ENCODE measurements at regions not wholly inside any gene's neighbourhood (a gene's known extent, or its start where the extent isn't known, plus 50 kb on each side); places are given as distances from the start of the nearest gene placed in this dataset.

DNA sequence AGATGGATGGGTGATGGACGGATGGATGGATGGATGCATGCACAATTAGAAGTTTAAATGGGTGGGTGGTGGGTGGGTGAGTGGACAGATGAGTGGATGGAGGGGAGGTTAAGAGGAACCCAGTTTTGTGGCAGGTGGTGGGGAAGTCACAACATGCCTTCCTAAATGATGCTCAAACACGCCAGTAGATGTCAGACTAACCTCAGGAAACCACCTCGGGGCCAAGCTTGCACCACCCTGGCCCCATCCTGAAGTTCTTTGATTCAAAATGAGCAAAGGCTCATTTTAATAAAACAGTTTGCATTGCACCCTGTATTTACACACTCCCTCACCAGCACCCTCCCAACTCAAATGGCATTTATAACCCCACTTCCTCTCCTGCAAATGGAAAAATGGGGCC, 91.4 kb upstream of the CACNA1A start:
- Histone ChIP-seq H3K4me1 (ENCODE audit: insufficient read depth, low read length) (no peaks in the 10 kb centered on the region), H3K36me3 (ENCODE audit: insufficient read depth, low read length) (no peaks in the 10 kb centered on the region), H3K27me3 (ENCODE audit: insufficient read depth, low read length) (peaks cover 2% of the 10 kb centered on the region), H3K9ac (ENCODE audit: low read length) (no peak overlapping the region), H3K9me3 (ENCODE audit: insufficient read depth, low read depth, low read length) (no peaks in the 10 kb centered on the region), H3K4me2 (ENCODE audit: low read length) (no peak overlapping the region), H4K20me1 (ENCODE audit: insufficient read depth, low read length) (no peaks in the 10 kb centered on the region), H3K79me2 (ENCODE audit: insufficient read depth, low read length) (no peaks in the 10 kb centered on the region), H3K27ac (ENCODE audit: low read depth, low read length) (no peak overlapping the region), H2AFZ (ENCODE audit: low read depth, low read length) (no peak overlapping the region), H3K4me3 (ENCODE audit: insufficient read depth, low read depth, low read length) (no peak overlapping the region)
- H3K27me3 Mint-ChIP-seq (ENCODE audit: low read depth, unreplicated experiment), result peaks cover 29% of the 10 kb centered on the region
- DNase-seq (ENCODE audit: low read depth) (peak; percentile 45), FAIRE-seq (peak; percentile 91)
- no peaks in the 10 kb centered on the region for H3K36me3 Mint-ChIP-seq (ENCODE audit: low read depth, unreplicated experiment)
- no peaks in the 10 kb centered on the region for H3K4me1 Mint-ChIP-seq (ENCODE audit: low read depth, unreplicated experiment)
- no peak overlapping the region for H3K27ac Mint-ChIP-seq (ENCODE audit: unreplicated experiment)
- no peak for TF ChIP-seq EZH2 (IDR thresholded peaks at IDR 0.05; ENCODE audit: insufficient read depth, low read length)
- TF ChIP-seq, protein P1, sequence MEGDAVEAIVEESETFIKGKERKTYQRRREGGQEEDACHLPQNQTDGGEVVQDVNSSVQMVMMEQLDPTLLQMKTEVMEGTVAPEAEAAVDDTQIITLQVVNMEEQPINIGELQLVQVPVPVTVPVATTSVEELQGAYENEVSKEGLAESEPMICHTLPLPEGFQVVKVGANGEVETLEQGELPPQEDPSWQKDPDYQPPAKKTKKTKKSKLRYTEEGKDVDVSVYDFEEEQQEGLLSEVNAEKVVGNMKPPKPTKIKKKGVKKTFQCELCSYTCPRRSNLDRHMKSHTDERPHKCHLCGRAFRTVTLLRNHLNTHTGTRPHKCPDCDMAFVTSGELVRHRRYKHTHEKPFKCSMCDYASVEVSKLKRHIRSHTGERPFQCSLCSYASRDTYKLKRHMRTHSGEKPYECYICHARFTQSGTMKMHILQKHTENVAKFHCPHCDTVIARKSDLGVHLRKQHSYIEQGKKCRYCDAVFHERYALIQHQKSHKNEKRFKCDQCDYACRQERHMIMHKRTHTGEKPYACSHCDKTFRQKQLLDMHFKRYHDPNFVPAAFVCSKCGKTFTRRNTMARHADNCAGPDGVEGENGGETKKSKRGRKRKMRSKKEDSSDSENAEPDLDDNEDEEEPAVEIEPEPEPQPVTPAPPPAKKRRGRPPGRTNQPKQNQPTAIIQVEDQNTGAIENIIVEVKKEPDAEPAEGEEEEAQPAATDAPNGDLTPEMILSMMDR (IDR thresholded peaks at IDR 0.05; ENCODE audit: insufficient read depth, low read depth, low read length), result peak; percentile 57
- H3K4me3 Mint-ChIP-seq (ENCODE audit: unreplicated experiment), result no peak overlapping the region
- H3K9me3 Mint-ChIP-seq (ENCODE audit: unreplicated experiment), result no peaks in the 10 kb centered on the region

DNA sequence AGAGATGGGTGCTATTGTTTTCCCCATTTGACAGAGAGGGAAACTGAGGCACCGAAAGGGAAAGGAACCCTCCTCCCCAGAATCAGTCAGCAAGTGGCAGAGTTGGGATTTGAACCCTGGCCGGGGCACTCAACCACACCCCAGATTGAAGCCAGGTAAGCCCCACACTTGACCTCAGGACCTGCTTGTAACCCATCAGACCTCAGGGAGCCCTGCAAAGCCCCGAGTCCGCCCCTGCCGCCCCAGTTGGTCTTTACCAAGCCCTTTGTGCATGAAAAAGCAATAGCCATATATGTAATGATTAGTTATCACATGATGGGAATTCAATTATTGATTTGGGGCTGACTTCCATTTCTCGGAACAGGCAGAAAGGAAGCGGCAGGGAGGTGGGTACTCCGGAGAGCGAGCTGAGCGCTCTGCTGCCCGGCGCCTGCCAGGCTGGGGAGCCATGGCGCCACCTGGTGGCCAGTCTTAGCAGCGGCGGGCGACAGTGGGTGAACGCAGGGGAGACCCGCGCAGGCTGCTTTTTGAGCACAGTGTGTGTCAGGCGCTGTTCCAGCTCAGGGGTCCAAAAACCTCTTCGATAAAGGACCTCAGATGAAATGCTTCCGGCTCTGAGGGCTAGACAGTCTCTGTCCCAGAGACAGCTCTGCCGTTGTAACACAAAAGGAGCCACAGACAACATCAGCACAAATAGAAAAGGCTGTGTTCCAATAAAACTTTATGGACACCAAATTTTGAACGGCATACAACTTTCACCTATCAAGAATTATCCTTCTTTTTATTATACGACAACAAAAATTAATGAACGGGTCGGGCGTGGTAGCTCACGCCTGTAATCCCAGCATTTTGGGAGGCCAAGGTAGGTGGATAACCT, 82.9 kb upstream of the CACNA1A start:
- H3K27me3 ChIP-seq (ENCODE audit: insufficient read depth, low read length), result peaks cover 3% of the 10 kb centered on the region
- H3K9me3 ChIP-seq (ENCODE audit: insufficient read depth, low read depth, low read length), result no peaks in the 10 kb centered on the region
- H2AFZ ChIP-seq (ENCODE audit: low read depth, low read length), result peak overlapping the region; percentile 58
- H3K27ac Mint-ChIP-seq (ENCODE audit: unreplicated experiment), result no peak overlapping the region
- H3K4me3 ChIP-seq (ENCODE audit: insufficient read depth, low read depth, low read length), result no peak overlapping the region
- TF ChIP-seq, protein P1 (IDR thresholded peaks at IDR 0.05; ENCODE audit: insufficient read depth, low read depth, low read length), result peak; percentile 79
- no peak for TF ChIP-seq EZH2 (IDR thresholded peaks at IDR 0.05; ENCODE audit: insufficient read depth, low read length)
- no peaks in the 10 kb centered on the region for H3K4me1 ChIP-seq (ENCODE audit: insufficient read depth, low read length)
- H3K36me3 ChIP-seq (ENCODE audit: insufficient read depth, low read length), result no peaks in the 10 kb centered on the region
- DNase-seq (ENCODE audit: low read depth), result no peak
- no peak overlapping the region for H3K27ac ChIP-seq (ENCODE audit: low read depth, low read length)
- no peaks in the 10 kb centered on the region for H3K79me2 ChIP-seq (ENCODE audit: insufficient read depth, low read length)
- no peak overlapping the region for H3K9ac ChIP-seq (ENCODE audit: low read length)
- H3K4me3 Mint-ChIP-seq (ENCODE audit: unreplicated experiment), result no peak overlapping the region
- peaks cover 38% of the 10 kb centered on the region for H3K27me3 Mint-ChIP-seq (ENCODE audit: low read depth, unreplicated experiment)
- H3K36me3 Mint-ChIP-seq (ENCODE audit: low read depth, unreplicated experiment), result no peaks in the 10 kb centered on the region
- H3K9me3 Mint-ChIP-seq (ENCODE audit: unreplicated experiment), result no peaks in the 10 kb centered on the region
- no peaks in the 10 kb centered on the region for H4K20me1 ChIP-seq (ENCODE audit: insufficient read depth, low read length)
- H3K4me2 ChIP-seq (ENCODE audit: low read length), result peak overlapping the region; percentile 40
- no peaks in the 10 kb centered on the region for H3K4me1 Mint-ChIP-seq (ENCODE audit: low read depth, unreplicated experiment)
- FAIRE-seq, result no peak

DNA sequence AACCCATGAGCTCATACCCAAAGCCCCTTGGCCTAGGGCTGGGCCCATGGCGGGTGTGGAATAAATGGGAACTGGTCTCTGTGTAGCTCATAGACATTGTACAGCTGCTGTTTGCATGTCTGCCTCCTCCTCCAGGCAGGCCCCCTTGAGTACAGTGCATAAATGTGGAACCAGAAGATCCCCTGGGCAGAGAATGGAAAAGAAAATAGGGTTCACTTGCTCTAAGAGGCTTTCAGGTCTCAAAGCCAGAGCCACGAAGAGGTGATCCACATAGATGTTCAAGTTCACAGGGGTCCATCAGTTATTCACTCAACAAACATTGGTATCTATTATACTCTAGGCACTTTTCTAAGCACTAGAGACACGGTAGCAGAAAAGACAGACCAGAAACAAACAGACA, 79.2 kb upstream of the CACNA1A start:
- no peak overlapping the region for H3K4me3 ChIP-seq (ENCODE audit: insufficient read depth, low read depth, low read length)
- no peak for FAIRE-seq
- no peak overlapping the region for H3K4me3 Mint-ChIP-seq (ENCODE audit: unreplicated experiment)

More for the DNA sequence above, 79.2 kb upstream of the CACNA1A start:
- no peaks in the 10 kb centered on the region for H4K20me1 ChIP-seq (ENCODE audit: insufficient read depth, low read length)
- no peaks in the 10 kb centered on the region for H3K36me3 ChIP-seq (ENCODE audit: insufficient read depth, low read length)
- H3K79me2 ChIP-seq (ENCODE audit: insufficient read depth, low read length), result no peaks in the 10 kb centered on the region
- H3K9me3 ChIP-seq (ENCODE audit: insufficient read depth, low read depth, low read length), result no peaks in the 10 kb centered on the region
- H3K4me2 ChIP-seq (ENCODE audit: low read length), result no peak overlapping the region
- no peak overlapping the region for H3K27ac Mint-ChIP-seq (ENCODE audit: unreplicated experiment)
- H3K27ac ChIP-seq (ENCODE audit: low read depth, low read length), result no peak overlapping the region
- no peaks in the 10 kb centered on the region for H3K4me1 ChIP-seq (ENCODE audit: insufficient read depth, low read length)
- no peak for TF ChIP-seq EZH2 (IDR thresholded peaks at IDR 0.05; ENCODE audit: insufficient read depth, low read length)
- TF ChIP-seq, protein P1 (IDR thresholded peaks at IDR 0.05; ENCODE audit: insufficient read depth, low read depth, low read length), result no peak
- H3K27me3 Mint-ChIP-seq (ENCODE audit: low read depth, unreplicated experiment), result peaks cover 25% of the 10 kb centered on the region
- peaks cover 3% of the 10 kb centered on the region for H3K27me3 ChIP-seq (ENCODE audit: insufficient read depth, low read length)
- no peaks in the 10 kb centered on the region for H3K4me1 Mint-ChIP-seq (ENCODE audit: low read depth, unreplicated experiment)
- H3K36me3 Mint-ChIP-seq (ENCODE audit: low read depth, unreplicated experiment), result no peaks in the 10 kb centered on the region
- no peaks in the 10 kb centered on the region for H3K9me3 Mint-ChIP-seq (ENCODE audit: unreplicated experiment)
- no peak for DNase-seq (ENCODE audit: low read depth)
- no peak overlapping the region for H2AFZ ChIP-seq (ENCODE audit: low read depth, low read length)
- H3K9ac ChIP-seq (ENCODE audit: low read length), result no peak overlapping the region
